NCI-H524 treated with DMSO at 0.1 percent for 48 hours (cell line): ENCODE measurements at regions not wholly inside any gene's neighbourhood (a gene's known extent, or its start where the extent isn't known, plus 50 kb on each side); places are given as distances from the start of the nearest gene placed in this dataset.
A peak's percentile ranks its signal among the peaks of the same experiment; 100 is the strongest.

Experiments used
- DNase-seq: peaks from one replicate; lab custom pipeline; 2025; lab: John Stamatoyannopoulos, UW

- peak; percentile 17 for DNase-seq
Observed at GRCh38 chr17:34711646-34712045, 132.3 kb downstream of the TMEM132E start.

DNA sequence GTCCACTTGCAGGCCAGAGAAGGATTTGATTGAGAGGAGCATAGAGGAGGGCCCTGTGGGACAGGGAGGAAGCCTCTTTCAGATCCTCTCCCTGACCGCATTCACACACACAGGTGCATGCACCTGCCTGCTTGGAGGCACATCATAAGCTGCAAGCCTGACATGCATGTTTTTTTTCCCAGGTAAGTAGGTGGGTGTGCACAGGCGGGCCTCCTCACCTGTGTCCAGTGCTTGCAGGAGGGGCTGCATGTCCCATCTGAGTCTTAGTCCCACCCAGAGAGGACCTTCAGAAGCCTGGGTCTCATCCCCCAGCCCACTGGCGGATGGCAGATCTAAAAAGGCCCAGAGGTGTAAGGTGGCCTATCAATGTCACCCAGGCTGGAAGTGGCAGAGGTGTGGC lies 130.8 kb downstream of the TMEM132E start:
- DNase-seq = no peak

DNA sequence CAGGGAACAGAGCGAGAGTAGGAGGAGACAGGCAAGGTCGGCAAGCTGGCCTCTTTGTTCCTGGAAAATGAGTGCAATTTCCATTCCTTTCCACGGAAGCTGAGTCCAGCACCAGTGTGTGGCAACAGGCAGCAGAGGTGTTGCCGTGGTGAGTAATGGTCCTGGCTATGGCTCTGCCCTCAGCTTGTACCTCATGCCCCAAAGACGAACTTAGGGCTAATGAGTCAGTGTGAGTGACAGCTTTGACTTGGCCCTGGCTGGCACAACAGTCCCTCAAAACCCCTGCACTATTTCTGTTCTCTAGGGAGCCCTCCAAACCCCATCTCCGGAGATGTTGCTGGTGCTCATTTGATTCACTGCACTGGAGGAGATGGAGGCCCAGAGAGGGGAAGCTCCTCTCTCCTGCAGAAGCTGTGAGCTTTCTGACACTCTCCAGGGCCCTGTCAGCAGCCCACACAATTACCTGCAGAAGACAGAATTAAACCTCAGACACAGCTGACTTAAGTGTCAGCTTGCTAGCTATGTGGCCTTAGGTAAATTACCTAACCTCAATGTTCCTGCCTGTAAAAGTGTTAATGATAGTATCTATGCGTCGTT lies 129.9 kb downstream of the TMEM132E start:
- DNase-seq = no peak

DNA sequence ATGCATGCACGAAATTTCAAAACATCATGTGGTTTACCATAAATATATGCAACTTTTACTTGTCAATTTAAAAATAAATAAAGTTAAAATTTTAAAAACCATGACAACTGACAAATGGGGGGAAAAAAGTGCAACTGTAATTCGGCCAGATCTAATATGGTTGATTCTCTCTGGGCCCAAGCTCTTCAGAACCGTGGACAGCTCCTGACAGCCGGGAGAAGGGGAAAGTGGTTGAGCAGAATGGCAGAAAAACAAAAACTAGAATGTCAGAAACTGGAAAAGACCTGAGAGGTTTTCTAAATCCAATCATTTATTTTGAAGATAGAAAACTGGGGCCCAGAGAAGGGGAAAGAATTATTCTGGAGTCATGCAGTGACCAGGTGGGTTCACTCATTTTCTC lies 126.6 kb downstream of the TMEM132E start:
- DNase-seq = no peak

- no peak for DNase-seq
Observed at GRCh38 chr17:34703533-34703932, 124.2 kb downstream of the TMEM132E start.

DNA sequence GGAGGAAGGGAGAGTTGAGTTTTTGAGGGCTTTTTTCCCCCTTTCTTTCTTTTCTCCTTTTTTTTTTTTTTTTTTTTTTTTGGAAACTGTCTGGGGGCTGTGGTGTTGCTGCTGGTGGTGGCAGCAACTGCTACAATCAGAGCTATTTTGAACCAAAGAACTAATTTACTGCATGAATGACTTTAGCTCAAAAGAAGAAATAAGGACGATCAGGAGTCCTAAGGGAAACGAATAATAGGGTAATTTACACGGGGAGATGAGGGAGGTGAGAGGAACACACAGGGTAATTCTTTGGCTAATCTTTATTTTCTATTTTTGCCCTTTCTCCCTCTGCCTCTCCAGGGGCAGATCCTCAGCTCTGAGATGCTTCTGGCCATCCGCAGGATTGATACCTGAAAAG lies 119.8 kb downstream of the TMEM132E start:
- no peak for DNase-seq

GRCh38 chr17:34692920-34693319 lies 113.5 kb downstream of the TMEM132E start:
- DNase-seq = no peak
